OCI-LY1 (cell line): ENCODE measurements at regions not wholly inside any gene's neighbourhood (a gene's known extent, or its start where the extent isn't known, plus 50 kb on each side); places are given as distances from the start of the nearest gene placed in this dataset.

Experiments
- CTCF ChIP-seq: fragments of 200-600 bp; sonication (generic), shearing (Covaris generic); IDR thresholded peaks from 2 replicates; pipeline ENCODE4 v1.5.1; 2017; ENCODE audit warnings: mild to moderate bottlenecking, antibody characterized with exemption, low read length, moderate library complexity, mixed read lengths
- EZH2 ChIP-seq: fragments of 200-600 bp; sonication (generic), shearing (Covaris generic); IDR thresholded peaks from 2 replicates; pipeline ENCODE4 v1.8.0; 2017; ENCODE audit warnings: borderline replicate concordance, mixed run types, mild to moderate bottlenecking, antibody characterized with exemption, low read length, moderate library complexity, mixed read lengths

- TF ChIP-seq CTCF (no peak), EZH2 (no peak)
Measured at GRCh38 chr4:159682996-159683395, 580.1 kb downstream of the RAPGEF2 start.
